ENCODE measurements at regions not wholly inside any gene's neighbourhood (a gene's known extent, or its start where the extent isn't known, plus 50 kb on each side); places are given as distances from the start of the nearest gene placed in this dataset.

- intact Hi-C loops (cut with DNase I; ENCODE audit: low total_unique reads) = no loop called here
- TF ChIP-seq CTCF (IDR thresholded peaks at IDR 0.05) = no peak
- no peak overlapping the region for H3K4me3 ChIP-seq
- H3K36me3 ChIP-seq = no peaks in the 10 kb centered on the region
- H3K9me3 ChIP-seq = no peaks in the 10 kb centered on the region
- no peaks in the 10 kb centered on the region for H3K27me3 ChIP-seq
- DNase-seq = no peak
- H3K4me1 ChIP-seq = no peaks in the 10 kb centered on the region
- H3K27ac ChIP-seq = no peak overlapping the region
Measured at GRCh38 chr12:73106296-73106695, 834.1 kb downstream of the TRHDE start.

- intact Hi-C loops (cut with DNase I; ENCODE audit: low total_unique reads) = no loop called here
- no peaks in the 10 kb centered on the region for H3K4me1 ChIP-seq
- no peaks in the 10 kb centered on the region for H3K27me3 ChIP-seq
- no peak for TF ChIP-seq CTCF (IDR thresholded peaks at IDR 0.05)
- no peak overlapping the region for H3K4me3 ChIP-seq
- no peaks in the 10 kb centered on the region for H3K36me3 ChIP-seq
- H3K27ac ChIP-seq = no peak overlapping the region
- no peak for DNase-seq
- H3K9me3 ChIP-seq = no peaks in the 10 kb centered on the region
Measured at GRCh38 chr12:73106896-73107295, 834.7 kb downstream of the TRHDE start.

GRCh38 chr12:73110816-73111215 lies 838.6 kb downstream of the TRHDE start:
- no peak overlapping the region for H3K4me3 ChIP-seq
- H3K4me1 ChIP-seq = no peaks in the 10 kb centered on the region
- intact Hi-C loops (cut with DNase I; ENCODE audit: low total_unique reads) = no loop called here
- no peaks in the 10 kb centered on the region for H3K36me3 ChIP-seq
- H3K27me3 ChIP-seq = no peaks in the 10 kb centered on the region
- DNase-seq = no peak
- TF ChIP-seq CTCF (IDR thresholded peaks at IDR 0.05) = no peak
- H3K27ac ChIP-seq = no peak overlapping the region
- no peaks in the 10 kb centered on the region for H3K9me3 ChIP-seq

- H3K9me3 ChIP-seq = no peaks in the 10 kb centered on the region
- TF ChIP-seq CTCF (IDR thresholded peaks at IDR 0.05) = no peak
- no peak overlapping the region for H3K27ac ChIP-seq
- H3K27me3 ChIP-seq = no peaks in the 10 kb centered on the region
- H3K36me3 ChIP-seq = no peaks in the 10 kb centered on the region
- H3K4me1 ChIP-seq = no peaks in the 10 kb centered on the region
- intact Hi-C loops (cut with DNase I; ENCODE audit: low total_unique reads) = no loop called here
- no peak overlapping the region for H3K4me3 ChIP-seq
- DNase-seq = no peak
Measured at GRCh38 chr12:73112035-73112816, 840.1 kb downstream of the TRHDE start.

- TF ChIP-seq CTCF (IDR thresholded peaks at IDR 0.05) = no peak
- intact Hi-C loops (cut with DNase I; ENCODE audit: low total_unique reads) = no loop called here
Measured at GRCh38 chr12:73124480-73124879, 852.3 kb downstream of the TRHDE start.

More at GRCh38 chr12:73124480-73124879, 852.3 kb downstream of the TRHDE start:
- Histone ChIP-seq H3K9me3 (no peaks in the 10 kb centered on the region), H3K36me3 (no peaks in the 10 kb centered on the region), H3K27me3 (no peaks in the 10 kb centered on the region), H3K4me1 (no peaks in the 10 kb centered on the region), H3K4me3 (no peak overlapping the region), H3K27ac (no peak overlapping the region)
- DNase-seq = no peak
